CD14-positive monocyte (primary cell): ENCODE measurements at regions not wholly inside any gene's neighbourhood (a gene's known extent, or its start where the extent isn't known, plus 50 kb on each side); places are given as distances from the start of the nearest gene placed in this dataset.

Experiments used
- DNase-seq, 3 donors: peaks; one replicate each; pipeline ENCODE4 v3.0.0-alpha.2; 2011 to 2022
- H2AFZ ChIP-seq: 2 replicates; pipeline ENCODE4 v1.6.0; 2012; ENCODE audit warnings: mild to moderate bottlenecking, low read depth, low read length, inconsistent platforms; ENCODE audit not compliant: insufficient read depth, poor library complexity, severe bottlenecking
- H3K27ac ChIP-seq, 2 donors: 1 replicate in 1 of 2; 2 replicates in 1 of 2; pipeline ENCODE4 v1.5.1; 2012 to 2013; ENCODE audit warnings: low read length in 2 of 2, control low read depth in 1 of 2, inconsistent platforms in 1 of 2, low read depth in 1 of 2, mild to moderate bottlenecking in 1 of 2
- H3K27me3 ChIP-seq, 2 donors: one replicate each; pipeline versions ENCODE4 v1.6.0 to v1.6.1; 2011 to 2013; ENCODE audit warnings: low read length in 2 of 2; ENCODE audit not compliant: control insufficient read depth in 2 of 2, insufficient read depth in 2 of 2
- H3K36me3 ChIP-seq, 2 donors: replicated peaks in 1 of 2; 1 replicate in 1 of 2; 2 replicates in 1 of 2; pipeline versions ENCODE4 v1.5.1 to v1.6.1; 2012 to 2013; ENCODE audit warnings: low read length in 2 of 2, control low read depth in 1 of 2, inconsistent platforms in 1 of 2, mild to moderate bottlenecking in 1 of 2; ENCODE audit not compliant: insufficient read depth in 2 of 2, control insufficient read depth in 1 of 2
- H3K4me1 ChIP-seq, 2 donors: 1 replicate in 1 of 2; 2 replicates in 1 of 2; pipeline versions ENCODE4 v1.5.1 to v1.6.1; 2012 to 2013; ENCODE audit warnings: low read length in 2 of 2, control low read depth in 1 of 2, inconsistent platforms in 1 of 2, mild to moderate bottlenecking in 1 of 2, moderate library complexity in 1 of 2; ENCODE audit not compliant: insufficient read depth in 2 of 2, control insufficient read depth in 1 of 2
- H3K4me2 ChIP-seq: replicated peaks from 2 replicates; pipeline ENCODE3; 2012; ENCODE audit warnings: low read length, moderate library complexity, mild to moderate bottlenecking; ENCODE audit not compliant: poor library complexity, severe bottlenecking; ENCODE audit errors: extremely low read depth
- H3K4me3 ChIP-seq, 3 experiments: fragments of 200-600 bp in 1 of 3; sonication (generic) in 1 of 3; replicated peaks in 1 of 3; 1 replicate in 2 of 3; 2 replicates in 1 of 3; pipeline ENCODE4 v1.5.1; 2011 to 2013; ENCODE audit warnings: low read length in 3 of 3, mild to moderate bottlenecking in 3 of 3, control low read depth in 2 of 3, low read depth in 2 of 3, inconsistent platforms in 1 of 3, moderate library complexity in 1 of 3
- H3K79me2 ChIP-seq: 2 replicates; pipeline ENCODE4 v1.6.0; 2012; ENCODE audit warnings: mild to moderate bottlenecking, control low read depth, inconsistent platforms, low read length, moderate library complexity; ENCODE audit not compliant: insufficient read depth
- H3K9ac ChIP-seq: 2 replicates; pipeline ENCODE4 v1.6.0; 2017; ENCODE audit warnings: low read length, mild to moderate bottlenecking; ENCODE audit not compliant: insufficient read depth, poor library complexity, severe bottlenecking
- H3K9me3 ChIP-seq, 2 donors: replicated peaks in 1 of 2; 1 replicate in 1 of 2; 2 replicates in 1 of 2; pipeline versions ENCODE4 v1.5.1 to v1.6.1; 2012 to 2013; ENCODE audit warnings: low read length in 2 of 2, control low read depth in 1 of 2; ENCODE audit not compliant: control insufficient read depth in 1 of 2, insufficient read depth in 1 of 2
- H4K20me1 ChIP-seq: 2 replicates; pipeline ENCODE4 v1.6.0; 2012; ENCODE audit warnings: mild to moderate bottlenecking, low read length, control low read depth, moderate library complexity; ENCODE audit not compliant: insufficient read depth
- H3K27ac Mint-ChIP-seq, 7 donors: one replicate each; pipeline ENCODE4 v1.8.0; 2020; ENCODE audit warnings: mild to moderate bottlenecking in 7 of 7, mixed read lengths in 7 of 7, moderate library complexity in 6 of 7, inconsistent platforms in 2 of 7
- H3K27me3 Mint-ChIP-seq, 3 donors: one replicate each; pipeline ENCODE4 v1.8.0; 2021 to 2022; ENCODE audit warnings: low read depth in 3 of 3, mild to moderate bottlenecking in 3 of 3, mixed read lengths in 3 of 3, moderate library complexity in 3 of 3, inconsistent platforms in 1 of 3
- H3K36me3 Mint-ChIP-seq, 2 donors: one replicate each; pipeline ENCODE4 v1.8.0; 2020; ENCODE audit warnings: mixed read lengths in 2 of 2, inconsistent platforms in 1 of 2, mild to moderate bottlenecking in 1 of 2
- H3K4me1 Mint-ChIP-seq: one replicate; pipeline ENCODE4 v1.8.0; 2020; ENCODE audit warnings: mild to moderate bottlenecking, mixed read lengths
- H3K4me3 Mint-ChIP-seq, 2 donors: one replicate each; pipeline ENCODE4 v1.8.0; 2020; ENCODE audit warnings: mild to moderate bottlenecking in 2 of 2, mixed read lengths in 2 of 2, moderate library complexity in 1 of 2
- H3K9me3 Mint-ChIP-seq, 7 donors: one replicate each; pipeline ENCODE4 v1.8.0; 2020 to 2022; ENCODE audit warnings: mixed read lengths in 7 of 7, mild to moderate bottlenecking in 6 of 7, moderate library complexity in 6 of 7, inconsistent platforms in 2 of 7
- WGBS: methylation state at CpG from one replicate; pipeline ENCODE4 v1.1.5; 2013; ENCODE audit warnings: missing lambda C conversion rate; ENCODE audit not compliant: insufficient coverage; 5-methylcytosine and 5-hydroxymethylcytosine counted together
- intact Hi-C, 2 donors: fragments of 100-400 bp; cut with micrococcal nuclease; formaldehyde crosslinking; loops; one replicate each; pipeline versions ENCODE4 v1.15.0 to v1.15.1; 2023
- TF ChIP-seq, protein P1 (sequence below): fragments of 200-600 bp; IDR thresholded peaks from one replicate; pipeline ENCODE4 v1.8.0; 2022; ENCODE audit warnings: antibody characterized with exemption, mild to moderate bottlenecking

DNA sequence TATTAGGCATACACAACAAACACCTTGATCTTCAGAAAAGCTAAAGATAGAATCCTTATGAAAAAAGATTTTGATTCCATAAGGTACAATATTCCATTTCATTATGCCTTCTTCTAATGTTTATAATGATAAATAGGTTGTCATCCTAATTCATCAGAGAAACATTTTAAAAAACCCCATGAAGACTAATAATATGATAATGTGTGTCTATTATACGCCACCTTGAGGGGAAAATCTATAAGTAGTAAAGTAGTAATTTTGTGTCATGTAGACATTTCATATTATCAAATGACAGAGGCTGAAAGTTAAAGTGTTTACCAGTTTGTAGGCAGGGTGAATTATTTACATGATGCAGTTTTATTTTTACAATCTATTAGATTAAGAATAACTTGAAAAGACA is 524.3 kb downstream of the GBE1 start:
- Mint-ChIP-seq H3K36me3 (no peaks in the 10 kb centered on the region), H3K9me3 (peaks cover 0 to 3% (median 0%) of the 10 kb centered on the region in 7 donors), H3K27ac (no peak overlapping the region), H3K4me1 (no peaks in the 10 kb centered on the region), H3K4me3 (no peak overlapping the region), H3K27me3 (peaks cover 0 to 2% (median 0%) of the 10 kb centered on the region in 3 donors)
- no peaks in the 10 kb centered on the region for H3K27me3 ChIP-seq
- H3K4me3 ChIP-seq = no peak overlapping the region
- H3K79me2 ChIP-seq = no peaks in the 10 kb centered on the region
- H4K20me1 ChIP-seq = no peaks in the 10 kb centered on the region
- H3K27ac ChIP-seq = no peak overlapping the region
- no peak for DNase-seq
- no peaks in the 10 kb centered on the region for H3K4me1 ChIP-seq
- H3K36me3 ChIP-seq = no peaks in the 10 kb centered on the region
- H3K4me2 ChIP-seq = no peak overlapping the region
- no peaks in the 10 kb centered on the region for H3K9me3 ChIP-seq
- TF ChIP-seq, protein P1, sequence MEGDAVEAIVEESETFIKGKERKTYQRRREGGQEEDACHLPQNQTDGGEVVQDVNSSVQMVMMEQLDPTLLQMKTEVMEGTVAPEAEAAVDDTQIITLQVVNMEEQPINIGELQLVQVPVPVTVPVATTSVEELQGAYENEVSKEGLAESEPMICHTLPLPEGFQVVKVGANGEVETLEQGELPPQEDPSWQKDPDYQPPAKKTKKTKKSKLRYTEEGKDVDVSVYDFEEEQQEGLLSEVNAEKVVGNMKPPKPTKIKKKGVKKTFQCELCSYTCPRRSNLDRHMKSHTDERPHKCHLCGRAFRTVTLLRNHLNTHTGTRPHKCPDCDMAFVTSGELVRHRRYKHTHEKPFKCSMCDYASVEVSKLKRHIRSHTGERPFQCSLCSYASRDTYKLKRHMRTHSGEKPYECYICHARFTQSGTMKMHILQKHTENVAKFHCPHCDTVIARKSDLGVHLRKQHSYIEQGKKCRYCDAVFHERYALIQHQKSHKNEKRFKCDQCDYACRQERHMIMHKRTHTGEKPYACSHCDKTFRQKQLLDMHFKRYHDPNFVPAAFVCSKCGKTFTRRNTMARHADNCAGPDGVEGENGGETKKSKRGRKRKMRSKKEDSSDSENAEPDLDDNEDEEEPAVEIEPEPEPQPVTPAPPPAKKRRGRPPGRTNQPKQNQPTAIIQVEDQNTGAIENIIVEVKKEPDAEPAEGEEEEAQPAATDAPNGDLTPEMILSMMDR = no peak
- no peak overlapping the region for H2AFZ ChIP-seq
- intact Hi-C loops = no loop called here
- no peak overlapping the region for H3K9ac ChIP-seq
- WGBS = no CpG with 5 or more reads among the region's 1 CpG

DNA sequence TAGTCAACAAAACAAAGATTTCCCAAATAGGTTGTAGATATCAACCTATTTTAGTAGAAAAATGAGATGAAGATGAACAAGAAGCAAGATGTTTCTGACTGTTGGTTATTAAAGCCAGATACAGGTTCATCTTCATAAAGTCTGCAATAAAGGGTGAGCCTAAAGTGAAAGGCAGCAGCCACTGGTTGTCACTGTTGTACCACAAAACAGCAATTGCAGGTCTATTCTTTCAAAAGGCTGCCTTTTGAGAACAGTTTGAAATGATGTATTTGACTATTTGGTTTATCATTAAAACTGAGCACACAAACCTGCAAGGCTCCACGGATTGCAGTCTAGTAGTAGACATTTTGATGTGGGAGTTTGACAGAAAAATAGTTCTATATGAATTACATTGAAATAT is 543.4 kb downstream of the GBE1 start:
- no peaks in the 10 kb centered on the region for H3K4me1 ChIP-seq
- no peak overlapping the region for H2AFZ ChIP-seq
- Mint-ChIP-seq H3K4me3 (no peak overlapping the region), H3K9me3 (peaks cover 0 to 2% (median 0%) of the 10 kb centered on the region in 7 donors), H3K27me3 (no peaks in the 10 kb centered on the region), H3K27ac (no peak overlapping the region), H3K4me1 (no peaks in the 10 kb centered on the region), H3K36me3 (no peaks in the 10 kb centered on the region)
- no peaks in the 10 kb centered on the region for H3K79me2 ChIP-seq
- no peak for DNase-seq
- H3K27me3 ChIP-seq = no peaks in the 10 kb centered on the region
- WGBS = no CpG with 5 or more reads among the region's 1 CpG
- no peak overlapping the region for H3K4me3 ChIP-seq
- H3K9me3 ChIP-seq = no peaks in the 10 kb centered on the region
- no peaks in the 10 kb centered on the region for H3K36me3 ChIP-seq
- no peak overlapping the region for H3K27ac ChIP-seq
- H3K9ac ChIP-seq = no peak overlapping the region
- intact Hi-C loops = no loop called here
- no peaks in the 10 kb centered on the region for H4K20me1 ChIP-seq
- TF ChIP-seq, protein P1 = no peak
- no peak overlapping the region for H3K4me2 ChIP-seq
